GM21360 (cell line): ENCODE measurements at regions not wholly inside any gene's neighbourhood (a gene's known extent, or its start where the extent isn't known, plus 50 kb on each side); places are given as distances from the start of the nearest gene placed in this dataset.
"Not testable (repeated sequence)": the region's sequence is repeated elsewhere in the genome, so short reads cannot be mapped to it uniquely, and the experiment has no call there.

ENCODE experiments used
- ATAC-seq: cut with Tn5 transposase; IDR thresholded peaks from one replicate; pipeline ENCODE4 v1.9.1; 2021; ENCODE audit warnings: mild to moderate bottlenecking, moderate library complexity; ENCODE audit not compliant: unreplicated experiment

- no peak for ATAC-seq
Observed at GRCh38 chr21:36246080-36246631, 73.8 kb upstream of the MORC3 start.

- ATAC-seq, result no peak
Observed at GRCh38 chr21:36247316-36248010, 72.5 kb upstream of the MORC3 start.

- no peak for ATAC-seq
Observed at GRCh38 chr21:36249576-36250422, 70.2 kb upstream of the MORC3 start.

GRCh38 chr21:36250423-36251075, 69.4 kb upstream of the MORC3 start:
- ATAC-seq, result no peak

GRCh38 chr21:36254106-36254941, 65.7 kb upstream of the MORC3 start:
- ATAC-seq, result no peak

- ATAC-seq, result peak; percentile 46
Observed at GRCh38 chr21:36255663-36256062, 64.3 kb upstream of the MORC3 start.

- ATAC-seq, result no peak
Observed at GRCh38 chr21:36257657-36258056, 62.3 kb upstream of the MORC3 start.

- ATAC-seq, result no peak
Observed at GRCh38 chr21:36260030-36260787, 59.8 kb upstream of the MORC3 start.

GRCh38 chr21:36260802-36261201, 59.2 kb upstream of the MORC3 start:
- no peak for ATAC-seq

- no peak for ATAC-seq
Observed at GRCh38 chr21:36261459-36261858, 58.5 kb upstream of the MORC3 start.

- ATAC-seq, result no peak
Observed at GRCh38 chr21:36263797-36264196, 56.2 kb upstream of the MORC3 start.

GRCh38 chr21:36265431-36265830, 54.6 kb upstream of the MORC3 start:
- ATAC-seq, result no peak

- not testable (repeated sequence) for ATAC-seq
Observed at GRCh38 chr21:36267828-36268227, 52.2 kb upstream of the MORC3 start.

GRCh38 chr21:36268264-36268663, 51.7 kb upstream of the MORC3 start:
- ATAC-seq, result not testable (repeated sequence)
